CD14-positive monocyte (primary cell): ENCODE measurements at regions not wholly inside any gene's neighbourhood (a gene's known extent, or its start where the extent isn't known, plus 50 kb on each side); places are given as distances from the start of the nearest gene placed in this dataset.

Experiments
- DNase-seq, 3 donors: peaks; one replicate each; pipeline ENCODE4 v3.0.0-alpha.2; 2011 to 2022
- H2AFZ ChIP-seq: 2 replicates; pipeline ENCODE4 v1.6.0; 2012; ENCODE audit warnings: mild to moderate bottlenecking, low read depth, low read length, inconsistent platforms; ENCODE audit not compliant: insufficient read depth, poor library complexity, severe bottlenecking
- H3K27ac ChIP-seq, 2 donors: 1 replicate in 1 of 2; 2 replicates in 1 of 2; pipeline ENCODE4 v1.5.1; 2012 to 2013; ENCODE audit warnings: low read length in 2 of 2, control low read depth in 1 of 2, inconsistent platforms in 1 of 2, low read depth in 1 of 2, mild to moderate bottlenecking in 1 of 2
- H3K27me3 ChIP-seq, 2 donors: one replicate each; pipeline versions ENCODE4 v1.6.0 to v1.6.1; 2011 to 2013; ENCODE audit warnings: low read length in 2 of 2; ENCODE audit not compliant: control insufficient read depth in 2 of 2, insufficient read depth in 2 of 2
- H3K36me3 ChIP-seq, 2 donors: replicated peaks in 1 of 2; 1 replicate in 1 of 2; 2 replicates in 1 of 2; pipeline versions ENCODE4 v1.5.1 to v1.6.1; 2012 to 2013; ENCODE audit warnings: low read length in 2 of 2, control low read depth in 1 of 2, inconsistent platforms in 1 of 2, mild to moderate bottlenecking in 1 of 2; ENCODE audit not compliant: insufficient read depth in 2 of 2, control insufficient read depth in 1 of 2
- H3K4me1 ChIP-seq, 2 donors: 1 replicate in 1 of 2; 2 replicates in 1 of 2; pipeline versions ENCODE4 v1.5.1 to v1.6.1; 2012 to 2013; ENCODE audit warnings: low read length in 2 of 2, control low read depth in 1 of 2, inconsistent platforms in 1 of 2, mild to moderate bottlenecking in 1 of 2, moderate library complexity in 1 of 2; ENCODE audit not compliant: insufficient read depth in 2 of 2, control insufficient read depth in 1 of 2
- H3K4me2 ChIP-seq: replicated peaks from 2 replicates; pipeline ENCODE3; 2012; ENCODE audit warnings: low read length, moderate library complexity, mild to moderate bottlenecking; ENCODE audit not compliant: poor library complexity, severe bottlenecking; ENCODE audit errors: extremely low read depth
- H3K4me3 ChIP-seq, 3 experiments: fragments of 200-600 bp in 1 of 3; sonication (generic) in 1 of 3; replicated peaks in 1 of 3; 1 replicate in 2 of 3; 2 replicates in 1 of 3; pipeline ENCODE4 v1.5.1; 2011 to 2013; ENCODE audit warnings: low read length in 3 of 3, mild to moderate bottlenecking in 3 of 3, control low read depth in 2 of 3, low read depth in 2 of 3, inconsistent platforms in 1 of 3, moderate library complexity in 1 of 3
- H3K79me2 ChIP-seq: 2 replicates; pipeline ENCODE4 v1.6.0; 2012; ENCODE audit warnings: mild to moderate bottlenecking, control low read depth, inconsistent platforms, low read length, moderate library complexity; ENCODE audit not compliant: insufficient read depth
- H3K9ac ChIP-seq: 2 replicates; pipeline ENCODE4 v1.6.0; 2017; ENCODE audit warnings: low read length, mild to moderate bottlenecking; ENCODE audit not compliant: insufficient read depth, poor library complexity, severe bottlenecking
- H3K9me3 ChIP-seq, 2 donors: replicated peaks in 1 of 2; 1 replicate in 1 of 2; 2 replicates in 1 of 2; pipeline versions ENCODE4 v1.5.1 to v1.6.1; 2012 to 2013; ENCODE audit warnings: low read length in 2 of 2, control low read depth in 1 of 2; ENCODE audit not compliant: control insufficient read depth in 1 of 2, insufficient read depth in 1 of 2
- H4K20me1 ChIP-seq: 2 replicates; pipeline ENCODE4 v1.6.0; 2012; ENCODE audit warnings: mild to moderate bottlenecking, low read length, control low read depth, moderate library complexity; ENCODE audit not compliant: insufficient read depth
- H3K27ac Mint-ChIP-seq, 7 donors: one replicate each; pipeline ENCODE4 v1.8.0; 2020; ENCODE audit warnings: mild to moderate bottlenecking in 7 of 7, mixed read lengths in 7 of 7, moderate library complexity in 6 of 7, inconsistent platforms in 2 of 7
- H3K27me3 Mint-ChIP-seq, 3 donors: one replicate each; pipeline ENCODE4 v1.8.0; 2021 to 2022; ENCODE audit warnings: low read depth in 3 of 3, mild to moderate bottlenecking in 3 of 3, mixed read lengths in 3 of 3, moderate library complexity in 3 of 3, inconsistent platforms in 1 of 3
- H3K36me3 Mint-ChIP-seq, 2 donors: one replicate each; pipeline ENCODE4 v1.8.0; 2020; ENCODE audit warnings: mixed read lengths in 2 of 2, inconsistent platforms in 1 of 2, mild to moderate bottlenecking in 1 of 2
- H3K4me1 Mint-ChIP-seq: one replicate; pipeline ENCODE4 v1.8.0; 2020; ENCODE audit warnings: mild to moderate bottlenecking, mixed read lengths
- H3K4me3 Mint-ChIP-seq, 2 donors: one replicate each; pipeline ENCODE4 v1.8.0; 2020; ENCODE audit warnings: mild to moderate bottlenecking in 2 of 2, mixed read lengths in 2 of 2, moderate library complexity in 1 of 2
- H3K9me3 Mint-ChIP-seq, 7 donors: one replicate each; pipeline ENCODE4 v1.8.0; 2020 to 2022; ENCODE audit warnings: mixed read lengths in 7 of 7, mild to moderate bottlenecking in 6 of 7, moderate library complexity in 6 of 7, inconsistent platforms in 2 of 7
- CTCF ChIP-seq: fragments of 200-600 bp; IDR thresholded peaks from one replicate; pipeline ENCODE4 v1.8.0; 2022; ENCODE audit warnings: antibody characterized with exemption, mild to moderate bottlenecking
- WGBS: methylation state at CpG from one replicate; pipeline ENCODE4 v1.1.5; 2013; ENCODE audit warnings: missing lambda C conversion rate; ENCODE audit not compliant: insufficient coverage; 5-methylcytosine and 5-hydroxymethylcytosine counted together
- intact Hi-C, 2 donors: fragments of 100-400 bp; cut with micrococcal nuclease; formaldehyde crosslinking; loops; one replicate each; pipeline versions ENCODE4 v1.15.0 to v1.15.1; 2023

- TF ChIP-seq CTCF: no peak
- H3K27ac Mint-ChIP-seq: no peak overlapping the region
- WGBS: no CpG with 5 or more reads among the region's 1 CpG
Measured at GRCh38 chr17:70773258-70773657, 603.9 kb downstream of the KCNJ2 start.

GRCh38 chr17:70774339-70775117, 605.2 kb downstream of the KCNJ2 start:
- DNase-seq: no peak
- Mint-ChIP-seq H3K4me1 (no peaks in the 10 kb centered on the region), H3K27ac (no peak overlapping the region), H3K4me3 (no peak overlapping the region), H3K27me3 (peaks cover 0 to 1% (median 0%) of the 10 kb centered on the region in 3 donors), H3K9me3 (no peaks in the 10 kb centered on the region), H3K36me3 (no peaks in the 10 kb centered on the region)
- Histone ChIP-seq H4K20me1 (no peaks in the 10 kb centered on the region), H3K79me2 (no peaks in the 10 kb centered on the region), H3K9me3 (no peaks in the 10 kb centered on the region), H3K4me3 (no peak overlapping the region), H3K27me3 (no peaks in the 10 kb centered on the region), H3K36me3 (no peaks in the 10 kb centered on the region), H3K9ac (no peak overlapping the region), H3K4me1 (no peaks in the 10 kb centered on the region), H3K27ac (no peak overlapping the region), H2AFZ (no peak overlapping the region), H3K4me2 (no peak overlapping the region)
- TF ChIP-seq CTCF: no peak
- intact Hi-C loops: no loop called here

More at GRCh38 chr17:70773258-70773657, 603.9 kb downstream of the KCNJ2 start:
- Histone ChIP-seq H3K27me3 (no peaks in the 10 kb centered on the region), H3K4me2 (no peak overlapping the region), H3K4me3 (no peak overlapping the region), H3K79me2 (no peaks in the 10 kb centered on the region), H3K9me3 (no peaks in the 10 kb centered on the region), H3K27ac (no peak overlapping the region), H3K4me1 (no peaks in the 10 kb centered on the region), H3K36me3 (no peaks in the 10 kb centered on the region), H2AFZ (no peak overlapping the region), H4K20me1 (no peaks in the 10 kb centered on the region), H3K9ac (no peak overlapping the region)
- no peak for DNase-seq
- Mint-ChIP-seq H3K27me3 (peaks cover 0 to 1% (median 0%) of the 10 kb centered on the region in 3 donors), H3K9me3 (no peaks in the 10 kb centered on the region), H3K4me1 (no peaks in the 10 kb centered on the region), H3K4me3 (no peak overlapping the region), H3K36me3 (no peaks in the 10 kb centered on the region)
- intact Hi-C loops: no loop called here
